ENCODE measurements at regions not wholly inside any gene's neighbourhood (a gene's known extent, or its start where the extent isn't known, plus 50 kb on each side); places are given as distances from the start of the nearest gene placed in this dataset.

DNA sequence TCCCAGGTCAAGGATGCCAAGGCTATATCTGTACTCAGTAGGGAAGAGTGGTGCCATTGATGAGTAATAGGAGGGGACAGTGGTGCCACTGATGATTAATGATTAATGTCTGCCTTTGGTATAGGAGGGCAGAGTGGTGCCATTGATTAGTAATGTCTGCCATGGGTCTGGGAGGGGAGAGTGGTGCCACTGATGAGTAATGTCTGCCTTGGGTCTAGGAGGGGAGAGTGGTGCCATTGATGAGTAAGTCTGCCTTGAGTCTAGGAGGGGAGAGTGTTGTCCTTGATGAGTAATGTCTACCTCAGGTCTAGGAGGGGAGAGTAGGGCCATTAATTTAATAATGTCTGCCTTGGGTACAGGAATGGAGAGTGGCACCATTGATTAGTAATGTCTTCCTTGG, 507.8 kb upstream of the EEF2KMT start:
- BruUV-seq (replicated peaks), result no TSS peak
- POLR2A ChIA-PET (ENCODE audit: unreplicated experiment), result no interaction called here
- no peaks in the 10 kb centered on the region for H3K79me2 ChIP-seq (ENCODE audit: low read length)
- H3K9me3 ChIP-seq (ENCODE audit: low read length), result no peaks in the 10 kb centered on the region
- no peak overlapping the region for H3K9ac ChIP-seq (ENCODE audit: low read length)
- intact Hi-C loops (cut with micrococcal nuclease), result no loop called here
- CTCF ChIA-PET, result no interaction called here
- ATAC-seq (no peak), DNase-seq (no peak)
- no peak for TF ChIP-seq CTCF (conservative IDR thresholded peaks at IDR 0.05; ENCODE audit: low read depth, low read length)
- no peak for TF ChIP-seq EZH2phosphoT487 (IDR thresholded peaks at IDR 0.05; ENCODE audit: borderline replicate concordance, low read length)
- no peak for TF ChIP-seq EZH2 (IDR thresholded peaks at IDR 0.05; ENCODE audit: low read length, unreplicated experiment)
- H3K27me3 ChIP-seq (ENCODE audit: low read length), result no peaks in the 10 kb centered on the region
- H3K4me3 ChIP-seq (ENCODE audit: low read length), result no peak overlapping the region
- no peaks in the 10 kb centered on the region for H3K36me3 ChIP-seq (ENCODE audit: low read depth, low read length)
- no peaks in the 10 kb centered on the region for H3K9me2 ChIP-seq (replicated peaks; ENCODE audit: low read length)
- no peak overlapping the region for H3K27ac ChIP-seq (ENCODE audit: low read length)
- no peaks in the 10 kb centered on the region for H3K4me1 ChIP-seq (ENCODE audit: insufficient read depth, low read length)
- no peak overlapping the region for H3K4me2 ChIP-seq (ENCODE audit: low read length)
- H3F3A ChIP-seq (ENCODE audit: low read length, unreplicated experiment), result no peaks in the 10 kb centered on the region
- no peaks in the 10 kb centered on the region for H4K20me1 ChIP-seq (ENCODE audit: low read length)
- no peak overlapping the region for H2AFZ ChIP-seq (ENCODE audit: low read length)

- Histone ChIP-seq H3K9ac (ENCODE audit: low read length) (no peak overlapping the region), H3K4me2 (ENCODE audit: low read length) (no peak overlapping the region), H3K9me2 (replicated peaks; ENCODE audit: low read length) (no peaks in the 10 kb centered on the region), H3K27ac (ENCODE audit: low read length) (no peak overlapping the region), H3K4me1 (ENCODE audit: insufficient read depth, low read length) (no peaks in the 10 kb centered on the region), H3K27me3 (ENCODE audit: low read length) (no peaks in the 10 kb centered on the region), H2AFZ (ENCODE audit: low read length) (no peak overlapping the region), H3K4me3 (ENCODE audit: low read length) (no peak overlapping the region), H4K20me1 (ENCODE audit: low read length) (no peaks in the 10 kb centered on the region), H3F3A (ENCODE audit: low read length, unreplicated experiment) (no peaks in the 10 kb centered on the region), H3K36me3 (ENCODE audit: low read depth, low read length) (no peaks in the 10 kb centered on the region), H3K79me2 (ENCODE audit: low read length) (no peaks in the 10 kb centered on the region), H3K9me3 (ENCODE audit: low read length) (no peaks in the 10 kb centered on the region)
- ATAC-seq (no peak), DNase-seq (peak; percentile 15)
- TF ChIP-seq EZH2phosphoT487 (IDR thresholded peaks at IDR 0.05; ENCODE audit: borderline replicate concordance, low read length) (no peak), CTCF (conservative IDR thresholded peaks at IDR 0.05; ENCODE audit: low read depth, low read length) (no peak), EZH2 (IDR thresholded peaks at IDR 0.05; ENCODE audit: low read length, unreplicated experiment) (no peak)
- BruUV-seq (replicated peaks), result no TSS peak
- CTCF ChIA-PET, result no interaction called here
- intact Hi-C loops (cut with micrococcal nuclease), result no loop called here
- POLR2A ChIA-PET (ENCODE audit: unreplicated experiment), result no interaction called here
These were observed 507.2 kb upstream of the EEF2KMT start for GRCh38 chr16:5604770-5605169.

DNA sequence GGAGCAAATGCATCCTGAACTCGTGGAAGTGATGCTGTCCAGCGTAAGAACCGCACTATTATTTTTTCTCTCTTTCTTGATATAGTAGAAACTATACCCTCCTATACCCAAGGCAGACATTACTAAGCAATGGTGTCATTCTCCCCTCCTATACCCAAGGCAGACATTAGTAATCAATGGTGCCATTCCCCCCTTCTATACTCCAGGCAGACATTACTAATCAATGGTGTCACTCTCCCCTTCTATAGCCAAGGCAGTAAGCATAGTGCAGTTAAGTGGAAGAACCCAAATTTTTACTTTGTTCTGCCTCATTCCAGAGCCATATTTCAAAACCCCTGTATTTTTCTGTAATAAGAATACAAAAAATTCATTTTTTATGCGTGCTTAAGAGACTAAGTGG, 506.2 kb upstream of the EEF2KMT start:
- no TSS peak for BruUV-seq (replicated peaks)
- H3K9me2 ChIP-seq (replicated peaks; ENCODE audit: low read length), result no peaks in the 10 kb centered on the region
- H3K79me2 ChIP-seq (ENCODE audit: low read length), result no peaks in the 10 kb centered on the region
- DNase-seq (no peak), ATAC-seq (no peak)
- H3K27me3 ChIP-seq (ENCODE audit: low read length), result no peaks in the 10 kb centered on the region
- no peak overlapping the region for H3K27ac ChIP-seq (ENCODE audit: low read length)
- POLR2A ChIA-PET (ENCODE audit: unreplicated experiment), result no interaction called here
- H3K36me3 ChIP-seq (ENCODE audit: low read depth, low read length), result no peaks in the 10 kb centered on the region
- no peaks in the 10 kb centered on the region for H3K9me3 ChIP-seq (ENCODE audit: low read length)
- intact Hi-C loops (cut with micrococcal nuclease), result no loop called here
- H3F3A ChIP-seq (ENCODE audit: low read length, unreplicated experiment), result no peaks in the 10 kb centered on the region
- no peak for TF ChIP-seq EZH2 (IDR thresholded peaks at IDR 0.05; ENCODE audit: low read length, unreplicated experiment)
- no peak for TF ChIP-seq CTCF (conservative IDR thresholded peaks at IDR 0.05; ENCODE audit: low read depth, low read length)
- no peak for TF ChIP-seq EZH2phosphoT487 (IDR thresholded peaks at IDR 0.05; ENCODE audit: borderline replicate concordance, low read length)
- CTCF ChIA-PET, result no interaction called here
- H3K9ac ChIP-seq (ENCODE audit: low read length), result no peak overlapping the region
- H3K4me2 ChIP-seq (ENCODE audit: low read length), result no peak overlapping the region
- H2AFZ ChIP-seq (ENCODE audit: low read length), result no peak overlapping the region
- H3K4me1 ChIP-seq (ENCODE audit: insufficient read depth, low read length), result no peaks in the 10 kb centered on the region
- no peaks in the 10 kb centered on the region for H4K20me1 ChIP-seq (ENCODE audit: low read length)
- no peak overlapping the region for H3K4me3 ChIP-seq (ENCODE audit: low read length)
